CD4-positive, CD25-positive, alpha-beta regulatory T cell (primary cell): ENCODE measurements at regions not wholly inside any gene's neighbourhood (a gene's known extent, or its start where the extent isn't known, plus 50 kb on each side); places are given as distances from the start of the nearest gene placed in this dataset.

Experiments used
- ATAC-seq, 2 donors: fragments of 150-1000 bp; cut with Tn5 transposase; one replicate each; pipeline ENCODE4 v1.10.0; 2021; ENCODE audit warnings: low read depth in 2 of 2, moderate number of reproducible peaks in 2 of 2, moderate library complexity in 1 of 2
- DNase-seq, 3 donors: peaks; one replicate each; pipeline versions ENCODE4 v3.0.0 to v3.0.0-alpha.2; 2012 to 2022; ENCODE audit warnings: mixed read lengths in 1 of 3
- H3K27ac ChIP-seq: one replicate; pipeline ENCODE4 v1.7.0; 2013; ENCODE audit warnings: mild to moderate bottlenecking, low read length; ENCODE audit not compliant: insufficient read depth, poor library complexity, severe bottlenecking
- H3K27me3 ChIP-seq: one replicate; pipeline ENCODE4 v1.7.0; 2013; ENCODE audit warnings: low read length; ENCODE audit not compliant: control insufficient read depth, insufficient read depth
- H3K36me3 ChIP-seq: one replicate; pipeline ENCODE4 v1.7.0; 2013; ENCODE audit warnings: mild to moderate bottlenecking, low read length, moderate library complexity; ENCODE audit not compliant: control insufficient read depth, insufficient read depth
- H3K4me1 ChIP-seq: 2 replicates; pipeline ENCODE4 v1.7.0; 2013; ENCODE audit warnings: mild to moderate bottlenecking, low read length; ENCODE audit not compliant: insufficient read depth, control insufficient read depth, poor library complexity, severe bottlenecking
- H3K4me3 ChIP-seq: one replicate; pipeline ENCODE4 v1.7.0; 2013; ENCODE audit warnings: low read depth, mild to moderate bottlenecking, low read length, moderate library complexity
- H3K9me3 ChIP-seq, 2 experiments: 1 replicate in 1 of 2; 2 replicates in 1 of 2; pipeline ENCODE4 v1.7.0; 2013; ENCODE audit warnings: low read length in 2 of 2, mild to moderate bottlenecking in 1 of 2, moderate library complexity in 1 of 2; ENCODE audit not compliant: control insufficient read depth in 2 of 2
- H3K27ac Mint-ChIP-seq, 3 donors: one replicate each; pipeline ENCODE4 v1.8.0; 2020 to 2022; ENCODE audit warnings: mild to moderate bottlenecking in 3 of 3, mixed read lengths in 3 of 3, moderate library complexity in 2 of 3
- H3K27me3 Mint-ChIP-seq: one replicate; pipeline ENCODE4 v1.8.0; 2022; ENCODE audit warnings: mild to moderate bottlenecking, mixed read lengths
- H3K36me3 Mint-ChIP-seq: one replicate; pipeline ENCODE4 v1.8.0; 2020; ENCODE audit warnings: mixed read lengths
- H3K4me1 Mint-ChIP-seq, 4 donors: one replicate each; pipeline ENCODE4 v1.8.0; 2020 to 2022; ENCODE audit warnings: mixed read lengths in 4 of 4, mild to moderate bottlenecking in 1 of 4
- H3K4me3 Mint-ChIP-seq, 4 donors: one replicate each; pipeline ENCODE4 v1.8.0; 2020 to 2022; ENCODE audit warnings: mild to moderate bottlenecking in 4 of 4, mixed read lengths in 4 of 4, moderate library complexity in 3 of 4
- H3K9me3 Mint-ChIP-seq, 7 donors: one replicate each; pipeline ENCODE4 v1.8.0; 2020 to 2022; ENCODE audit warnings: mixed read lengths in 7 of 7, mild to moderate bottlenecking in 3 of 7, moderate library complexity in 2 of 7

GRCh38 chr4:1504595-1505500, 98.6 kb upstream of the NKX1-1 start:
- H3K4me3 Mint-ChIP-seq = no peak overlapping the region
- Histone ChIP-seq H3K27ac (no peak overlapping the region), H3K9me3 (no peaks in the 10 kb centered on the region), H3K27me3 (no peaks in the 10 kb centered on the region), H3K4me1 (no peaks in the 10 kb centered on the region), H3K4me3 (no peak overlapping the region), H3K36me3 (no peaks in the 10 kb centered on the region)
- no peak for ATAC-seq
- peaks cover 5% of the 10 kb centered on the region for H3K27me3 Mint-ChIP-seq
- no peak overlapping the region for H3K27ac Mint-ChIP-seq
- H3K9me3 Mint-ChIP-seq = no peaks in the 10 kb centered on the region
- no peaks in the 10 kb centered on the region for H3K36me3 Mint-ChIP-seq
- H3K4me1 Mint-ChIP-seq = no peaks in the 10 kb centered on the region
- DNase-seq = no peak

GRCh38 chr4:1503583-1504471, 97.6 kb upstream of the NKX1-1 start:
- no peak for ATAC-seq
- Histone ChIP-seq H3K36me3 (no peaks in the 10 kb centered on the region), H3K27ac (no peak overlapping the region), H3K4me3 (no peak overlapping the region), H3K4me1 (no peaks in the 10 kb centered on the region), H3K27me3 (no peaks in the 10 kb centered on the region), H3K9me3 (no peaks in the 10 kb centered on the region)
- Mint-ChIP-seq H3K9me3 (no peaks in the 10 kb centered on the region), H3K27me3 (peaks cover 5% of the 10 kb centered on the region), H3K4me3 (no peak overlapping the region), H3K4me1 (no peaks in the 10 kb centered on the region), H3K27ac (no peak overlapping the region), H3K36me3 (no peaks in the 10 kb centered on the region)
- DNase-seq = no peak

GRCh38 chr4:1502976-1503375, 96.7 kb upstream of the NKX1-1 start:
- ATAC-seq = no peak
- peaks cover 5% of the 10 kb centered on the region for H3K27me3 Mint-ChIP-seq

GRCh38 chr4:1502501-1502886, 96.3 kb upstream of the NKX1-1 start:
- DNase-seq = no peak
- Mint-ChIP-seq H3K4me3 (no peak overlapping the region), H3K27me3 (peaks cover 5% of the 10 kb centered on the region), H3K4me1 (no peaks in the 10 kb centered on the region), H3K9me3 (no peaks in the 10 kb centered on the region), H3K27ac (peak overlapping the region in 1 of 3 donors; percentile 20), H3K36me3 (no peaks in the 10 kb centered on the region)
- Histone ChIP-seq H3K9me3 (no peaks in the 10 kb centered on the region), H3K4me1 (no peaks in the 10 kb centered on the region), H3K4me3 (no peak overlapping the region), H3K27ac (no peak overlapping the region), H3K27me3 (no peaks in the 10 kb centered on the region), H3K36me3 (no peaks in the 10 kb centered on the region)
- ATAC-seq = no peak

More at GRCh38 chr4:1502976-1503375, 96.7 kb upstream of the NKX1-1 start:
- Histone ChIP-seq H3K36me3 (no peaks in the 10 kb centered on the region), H3K9me3 (no peaks in the 10 kb centered on the region), H3K27ac (no peak overlapping the region), H3K27me3 (no peaks in the 10 kb centered on the region), H3K4me1 (no peaks in the 10 kb centered on the region), H3K4me3 (no peak overlapping the region)
- no peaks in the 10 kb centered on the region for H3K4me1 Mint-ChIP-seq
- H3K36me3 Mint-ChIP-seq = no peaks in the 10 kb centered on the region
- H3K4me3 Mint-ChIP-seq = no peak overlapping the region
- no peaks in the 10 kb centered on the region for H3K9me3 Mint-ChIP-seq
- H3K27ac Mint-ChIP-seq = peak overlapping the region in 1 of 3 donors; percentile 20
- DNase-seq = no peak

- no peaks in the 10 kb centered on the region for H3K27me3 ChIP-seq
- H3K9me3 ChIP-seq = no peaks in the 10 kb centered on the region
- no peak overlapping the region for H3K4me3 Mint-ChIP-seq
- H3K4me1 ChIP-seq = no peaks in the 10 kb centered on the region
- no peaks in the 10 kb centered on the region for H3K9me3 Mint-ChIP-seq
- ATAC-seq (no peak), DNase-seq (no peak)
- H3K36me3 ChIP-seq = no peaks in the 10 kb centered on the region
- H3K4me1 Mint-ChIP-seq = no peaks in the 10 kb centered on the region
- no peak overlapping the region for H3K27ac ChIP-seq
- H3K36me3 Mint-ChIP-seq = no peaks in the 10 kb centered on the region
- H3K4me3 ChIP-seq = no peak overlapping the region
- no peak overlapping the region for H3K27ac Mint-ChIP-seq
- peaks cover under 1% of the 10 kb centered on the region for H3K27me3 Mint-ChIP-seq
Measured at GRCh38 chr4:1501754-1502500, 95.7 kb upstream of the NKX1-1 start.

GRCh38 chr4:1500966-1501753, 94.9 kb upstream of the NKX1-1 start:
- Histone ChIP-seq H3K4me3 (no peak overlapping the region), H3K27ac (no peak overlapping the region), H3K4me1 (no peaks in the 10 kb centered on the region), H3K27me3 (no peaks in the 10 kb centered on the region), H3K9me3 (no peaks in the 10 kb centered on the region), H3K36me3 (no peaks in the 10 kb centered on the region)
- Mint-ChIP-seq H3K4me1 (no peaks in the 10 kb centered on the region), H3K27ac (no peak overlapping the region), H3K9me3 (no peaks in the 10 kb centered on the region), H3K27me3 (no peaks in the 10 kb centered on the region), H3K36me3 (no peaks in the 10 kb centered on the region), H3K4me3 (no peak overlapping the region)
- ATAC-seq = no peak
- no peak for DNase-seq
